ENCODE measurements at regions not wholly inside any gene's neighbourhood (a gene's known extent, or its start where the extent isn't known, plus 50 kb on each side); places are given as distances from the start of the nearest gene placed in this dataset.
"Not testable (repeated sequence)": the region's sequence is repeated elsewhere in the genome, so short reads cannot be mapped to it uniquely, and the experiment has no call there.

DNA sequence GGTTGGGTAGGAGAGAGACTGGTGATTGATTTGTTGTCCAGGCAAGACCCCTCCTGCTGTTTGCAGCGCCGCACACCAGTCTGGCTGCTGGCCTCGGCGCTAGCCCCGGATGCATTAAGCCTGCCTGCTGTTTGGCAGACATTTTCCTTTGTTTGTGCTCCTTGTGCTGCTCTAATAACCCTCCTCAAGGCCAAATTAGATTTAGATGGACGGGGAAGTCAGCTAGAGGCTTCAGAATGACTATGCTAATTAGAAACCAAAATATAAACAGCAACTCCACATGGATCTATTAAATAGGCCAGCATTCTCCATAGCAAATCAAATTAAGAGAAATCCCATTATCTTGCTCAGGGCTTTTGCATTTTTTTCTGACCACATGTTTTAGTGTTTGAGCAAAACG is 445.2 kb downstream of the SQOR start:
- Histone ChIP-seq H3K27me3 (ENCODE audit: control insufficient read depth in 2 of 2, insufficient read depth in 1 of 2, low read length in 1 of 2) (no peaks in the 10 kb centered on the region), H3K4me1 (ENCODE audit: control insufficient read depth in 2 of 2, insufficient read depth in 2 of 2, low read length in 2 of 2) (no peaks in the 10 kb centered on the region), H3K36me3 (ENCODE audit: control insufficient read depth in 2 of 2, insufficient read depth in 2 of 2, low read length in 1 of 2) (no peaks in the 10 kb centered on the region), H3K27ac (ENCODE audit: low read depth in 1 of 2, low read length in 1 of 2) (no peak overlapping the region), H3K9me3 (ENCODE audit: control insufficient read depth in 2 of 2, insufficient read depth in 1 of 2, low read length in 1 of 2) (no peaks in the 10 kb centered on the region), H3K4me3 (ENCODE audit: low read length in 2 of 2) (no peak overlapping the region)
- WGBS, result 51% methylated on average over 7 of the region's 7 CpGs
- no peak for DNase-seq (ENCODE audit: low read depth in 6 of 9, low spot score in 9 of 9)

DNA sequence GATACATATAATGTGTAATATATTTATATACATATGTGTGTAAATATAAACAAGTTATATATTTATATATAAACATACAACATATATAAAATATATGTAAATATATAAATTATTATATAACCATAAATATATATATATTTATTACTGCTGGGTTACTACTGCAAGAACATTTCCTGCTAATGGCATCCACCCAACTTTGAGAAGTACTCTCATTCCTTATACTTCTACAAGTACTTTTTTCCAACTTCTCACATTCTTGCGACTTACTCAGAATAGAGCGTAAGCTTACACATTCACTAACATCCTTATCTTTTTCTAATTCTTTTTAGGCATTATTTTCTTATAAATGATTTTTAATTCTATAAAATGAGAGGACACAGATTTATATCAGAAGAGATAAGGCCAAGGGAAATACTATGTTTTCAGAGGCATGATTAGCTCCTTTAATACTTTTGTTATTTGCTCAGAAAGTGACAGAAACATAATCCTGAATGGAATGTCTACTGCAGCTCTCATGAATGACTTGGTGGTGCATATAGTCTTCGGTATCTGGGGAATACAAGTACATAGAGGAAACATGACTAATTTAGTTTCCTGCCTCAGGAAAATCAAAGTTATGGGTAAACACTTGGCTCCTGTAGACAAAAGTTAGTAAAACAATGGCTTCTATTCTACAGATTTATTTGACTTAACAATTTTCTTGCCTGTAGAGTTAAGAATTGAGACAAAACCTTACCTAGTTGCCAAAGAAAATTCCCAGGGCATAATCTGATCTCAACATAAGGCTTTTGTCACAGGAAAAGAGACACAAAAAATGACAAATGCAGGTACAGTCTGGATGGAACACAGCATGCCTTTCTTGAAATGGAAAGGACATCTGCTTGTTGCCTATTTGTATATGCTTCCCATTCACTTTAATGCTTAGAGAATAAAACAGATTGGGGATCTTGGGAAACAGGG is 453.9 kb downstream of the SQOR start:
- Histone ChIP-seq H3K36me3 (ENCODE audit: control insufficient read depth in 2 of 2, insufficient read depth in 2 of 2, low read length in 1 of 2) (no peaks in the 10 kb centered on the region), H3K4me1 (ENCODE audit: control insufficient read depth in 2 of 2, insufficient read depth in 2 of 2, low read length in 2 of 2) (no peaks in the 10 kb centered on the region), H3K27ac (ENCODE audit: low read depth in 1 of 2, low read length in 1 of 2) (no peak overlapping the region), H3K4me3 (ENCODE audit: low read length in 2 of 2) (no peak overlapping the region), H3K9me3 (ENCODE audit: control insufficient read depth in 2 of 2, insufficient read depth in 1 of 2, low read length in 1 of 2) (no peaks in the 10 kb centered on the region), H3K27me3 (ENCODE audit: control insufficient read depth in 2 of 2, insufficient read depth in 1 of 2, low read length in 1 of 2) (no peaks in the 10 kb centered on the region)
- WGBS, result 70% methylated on average over 3 of the region's 3 CpGs
- no peak for DNase-seq (ENCODE audit: low read depth in 6 of 9, low spot score in 9 of 9)

- no peaks in the 10 kb centered on the region for H3K27me3 ChIP-seq (ENCODE audit: control insufficient read depth in 2 of 2, insufficient read depth in 1 of 2, low read length in 1 of 2)
- no peak overlapping the region for H3K4me3 ChIP-seq (ENCODE audit: low read length in 2 of 2)
- WGBS, result 65% methylated on average over 4 of the region's 4 CpGs
- no peaks in the 10 kb centered on the region for H3K36me3 ChIP-seq (ENCODE audit: control insufficient read depth in 2 of 2, insufficient read depth in 2 of 2, low read length in 1 of 2)
- no peak for DNase-seq (ENCODE audit: low read depth in 6 of 9, low spot score in 9 of 9)
- H3K4me1 ChIP-seq (ENCODE audit: control insufficient read depth in 2 of 2, insufficient read depth in 2 of 2, low read length in 2 of 2), result no peaks in the 10 kb centered on the region
- H3K9me3 ChIP-seq (ENCODE audit: control insufficient read depth in 2 of 2, insufficient read depth in 1 of 2, low read length in 1 of 2), result no peaks in the 10 kb centered on the region
- H3K27ac ChIP-seq (ENCODE audit: low read depth in 1 of 2, low read length in 1 of 2), result no peak overlapping the region
Measured at GRCh38 chr15:46089467-46089935, 454.7 kb downstream of the SQOR start.

GRCh38 chr15:46091860-46092450 is 457.1 kb downstream of the SQOR start:
- Histone ChIP-seq H3K36me3 (ENCODE audit: control insufficient read depth in 2 of 2, insufficient read depth in 2 of 2, low read length in 1 of 2) (no peaks in the 10 kb centered on the region), H3K27ac (ENCODE audit: low read depth in 1 of 2, low read length in 1 of 2) (no peak overlapping the region), H3K27me3 (ENCODE audit: control insufficient read depth in 2 of 2, insufficient read depth in 1 of 2, low read length in 1 of 2) (no peaks in the 10 kb centered on the region), H3K4me1 (ENCODE audit: control insufficient read depth in 2 of 2, insufficient read depth in 2 of 2, low read length in 2 of 2) (no peaks in the 10 kb centered on the region), H3K9me3 (ENCODE audit: control insufficient read depth in 2 of 2, insufficient read depth in 1 of 2, low read length in 1 of 2) (no peaks in the 10 kb centered on the region), H3K4me3 (ENCODE audit: low read length in 2 of 2) (no peak overlapping the region)
- 72% methylated on average over 16 of the region's 16 CpGs for WGBS
- DNase-seq (ENCODE audit: low read depth in 6 of 9, low spot score in 9 of 9), result no peak

DNA sequence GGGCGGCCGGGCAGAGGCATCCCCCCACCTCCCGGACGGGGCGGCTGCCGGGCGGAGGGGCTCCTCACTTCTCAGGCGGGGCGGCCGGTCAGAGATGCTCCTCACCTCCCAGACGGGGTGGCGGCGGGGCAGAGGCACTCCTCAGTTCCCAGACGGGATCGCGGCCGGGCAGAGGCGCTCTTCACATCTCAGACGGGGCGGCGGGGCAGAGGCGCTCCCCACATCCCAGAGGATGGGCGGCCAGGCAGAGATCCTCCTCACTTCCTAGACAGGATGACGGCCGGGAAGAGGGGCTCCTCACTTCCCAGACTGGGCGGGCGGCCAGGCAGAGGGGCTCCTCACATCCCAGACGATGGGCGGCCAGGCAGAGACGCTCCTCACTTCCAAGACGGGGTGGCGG is 463.2 kb downstream of the SQOR start:
- WGBS, result 97% methylated on average over 32 of the region's 32 CpGs
- not testable (repeated sequence) for H3K9me3 ChIP-seq (ENCODE audit: control insufficient read depth in 2 of 2, insufficient read depth in 1 of 2, low read length in 1 of 2); DNase-seq (ENCODE audit: low read depth in 6 of 9, low spot score in 9 of 9); H3K4me1 ChIP-seq (ENCODE audit: control insufficient read depth in 2 of 2, insufficient read depth in 2 of 2, low read length in 2 of 2); H3K36me3 ChIP-seq (ENCODE audit: control insufficient read depth in 2 of 2, insufficient read depth in 2 of 2, low read length in 1 of 2); H3K4me3 ChIP-seq (ENCODE audit: low read length in 2 of 2); H3K27ac ChIP-seq (ENCODE audit: low read depth in 1 of 2, low read length in 1 of 2); H3K27me3 ChIP-seq (ENCODE audit: control insufficient read depth in 2 of 2, insufficient read depth in 1 of 2, low read length in 1 of 2)

DNA sequence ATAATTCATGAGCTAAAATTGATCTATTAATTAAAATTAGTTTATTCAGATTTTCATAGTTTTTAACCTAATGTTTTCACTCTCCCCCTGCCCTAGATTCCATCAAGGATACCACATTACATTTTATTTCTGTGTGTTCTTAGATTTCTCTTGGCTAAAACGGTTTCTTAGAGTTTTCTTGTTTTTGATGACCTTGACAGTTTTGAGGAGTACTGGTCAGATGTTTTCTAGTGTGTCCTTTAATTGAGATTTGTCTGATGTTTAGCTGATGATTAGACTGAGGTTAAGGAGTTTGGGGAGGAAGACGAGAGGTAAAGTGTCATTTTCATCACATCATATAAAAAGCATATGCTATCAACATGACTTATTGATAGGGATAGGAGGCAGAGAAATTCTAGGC is 475.9 kb downstream of the SQOR start:
- 76% methylated on average over 2 of the region's 2 CpGs for whole genome bisulfite sequencing
- H3K9me3 ChIP-seq (ENCODE audit: control insufficient read depth in 2 of 2, insufficient read depth in 1 of 2, low read length in 1 of 2), result peaks cover 0 to 3% of the 10 kb centered on the region in 2 donors

DNA sequence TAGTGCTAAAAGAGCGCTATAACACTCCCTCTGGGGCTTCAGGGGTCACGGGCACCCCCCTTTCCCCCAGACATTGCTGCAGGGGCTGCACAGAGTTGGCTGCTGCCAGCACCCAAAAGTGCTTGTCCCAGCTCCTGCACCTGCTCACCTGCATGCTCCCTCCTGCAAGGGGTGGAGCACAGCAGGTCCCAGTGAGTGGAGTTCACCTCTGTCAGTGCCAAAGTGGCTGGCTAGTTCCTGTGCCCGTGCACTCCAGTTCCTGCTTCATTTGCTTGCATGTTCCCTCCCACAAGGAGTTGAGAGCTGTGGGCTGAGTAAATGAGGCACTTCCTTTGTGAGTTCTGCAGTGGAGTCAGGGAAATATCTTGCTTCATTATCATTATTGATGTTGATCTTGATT is 476.9 kb downstream of the SQOR start:
- H3K4me1 ChIP-seq (ENCODE audit: control insufficient read depth in 2 of 2, insufficient read depth in 2 of 2, low read length in 2 of 2), result no peaks in the 10 kb centered on the region
- peaks cover 0 to 3% of the 10 kb centered on the region in 2 donors for H3K9me3 ChIP-seq (ENCODE audit: control insufficient read depth in 2 of 2, insufficient read depth in 1 of 2, low read length in 1 of 2)
- no peak for DNase-seq (ENCODE audit: low read depth in 6 of 9, low spot score in 9 of 9)
- 82% methylated on average over 3 of the region's 3 CpGs for WGBS
- no peaks in the 10 kb centered on the region for H3K27me3 ChIP-seq (ENCODE audit: control insufficient read depth in 2 of 2, insufficient read depth in 1 of 2, low read length in 1 of 2)
- H3K4me3 ChIP-seq (ENCODE audit: low read length in 2 of 2), result no peak overlapping the region
- no peak overlapping the region for H3K27ac ChIP-seq (ENCODE audit: low read depth in 1 of 2, low read length in 1 of 2)
- no peaks in the 10 kb centered on the region for H3K36me3 ChIP-seq (ENCODE audit: control insufficient read depth in 2 of 2, insufficient read depth in 2 of 2, low read length in 1 of 2)

More for the DNA sequence above, 475.9 kb downstream of the SQOR start:
- H3K4me3 ChIP-seq (ENCODE audit: low read length in 2 of 2), result no peak overlapping the region
- H3K36me3 ChIP-seq (ENCODE audit: control insufficient read depth in 2 of 2, insufficient read depth in 2 of 2, low read length in 1 of 2), result no peaks in the 10 kb centered on the region
- no peaks in the 10 kb centered on the region for H3K4me1 ChIP-seq (ENCODE audit: control insufficient read depth in 2 of 2, insufficient read depth in 2 of 2, low read length in 2 of 2)
- DNase-seq (ENCODE audit: low read depth in 6 of 9, low spot score in 9 of 9), result no peak
- H3K27ac ChIP-seq (ENCODE audit: low read depth in 1 of 2, low read length in 1 of 2), result no peak overlapping the region
- no peaks in the 10 kb centered on the region for H3K27me3 ChIP-seq (ENCODE audit: control insufficient read depth in 2 of 2, insufficient read depth in 1 of 2, low read length in 1 of 2)

DNA sequence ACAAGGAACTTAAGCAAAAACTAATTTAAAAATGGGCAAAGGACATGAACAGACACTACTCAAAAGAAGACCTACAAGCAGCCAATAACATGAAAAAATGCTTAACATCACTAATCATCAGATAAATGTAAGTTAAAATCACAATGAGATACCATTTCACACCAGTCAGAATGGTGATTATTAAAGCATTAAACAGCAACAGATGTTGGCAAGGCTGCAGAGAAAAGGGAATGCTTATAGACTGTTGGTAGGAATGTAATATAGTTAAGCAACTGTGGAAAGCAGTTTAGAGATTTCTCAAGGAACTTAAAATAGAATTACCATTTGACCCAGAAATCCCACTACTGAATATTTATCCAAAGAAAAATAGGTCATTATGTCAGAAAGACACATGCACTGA is 482.2 kb downstream of the SQOR start:
- Histone ChIP-seq H3K27ac (ENCODE audit: low read depth in 1 of 2, low read length in 1 of 2) (no peak overlapping the region), H3K36me3 (ENCODE audit: control insufficient read depth in 2 of 2, insufficient read depth in 2 of 2, low read length in 1 of 2) (no peaks in the 10 kb centered on the region), H3K27me3 (ENCODE audit: control insufficient read depth in 2 of 2, insufficient read depth in 1 of 2, low read length in 1 of 2) (no peaks in the 10 kb centered on the region), H3K4me1 (ENCODE audit: control insufficient read depth in 2 of 2, insufficient read depth in 2 of 2, low read length in 2 of 2) (no peaks in the 10 kb centered on the region), H3K9me3 (ENCODE audit: control insufficient read depth in 2 of 2, insufficient read depth in 1 of 2, low read length in 1 of 2) (no peaks in the 10 kb centered on the region), H3K4me3 (ENCODE audit: low read length in 2 of 2) (no peak overlapping the region)
- DNase-seq (ENCODE audit: low read depth in 6 of 9, low spot score in 9 of 9), result no peak

GRCh38 chr15:46120713-46121112 is 485.9 kb downstream of the SQOR start:
- no peak for DNase-seq (ENCODE audit: low read depth in 6 of 9, low spot score in 9 of 9)
- H3K4me3 ChIP-seq (ENCODE audit: low read length in 2 of 2), result no peak overlapping the region
- no peaks in the 10 kb centered on the region for H3K4me1 ChIP-seq (ENCODE audit: control insufficient read depth in 2 of 2, insufficient read depth in 2 of 2, low read length in 2 of 2)
- no peaks in the 10 kb centered on the region for H3K9me3 ChIP-seq (ENCODE audit: control insufficient read depth in 2 of 2, insufficient read depth in 1 of 2, low read length in 1 of 2)
- H3K27me3 ChIP-seq (ENCODE audit: control insufficient read depth in 2 of 2, insufficient read depth in 1 of 2, low read length in 1 of 2), result no peaks in the 10 kb centered on the region
- no peak overlapping the region for H3K27ac ChIP-seq (ENCODE audit: low read depth in 1 of 2, low read length in 1 of 2)
- 93% methylated on average over 3 of the region's 3 CpGs for WGBS
- no peaks in the 10 kb centered on the region for H3K36me3 ChIP-seq (ENCODE audit: control insufficient read depth in 2 of 2, insufficient read depth in 2 of 2, low read length in 1 of 2)

Data from thymus (tissue), 11 donors.